ENCODE measurements at regions not wholly inside any gene's neighbourhood (a gene's known extent, or its start where the extent isn't known, plus 50 kb on each side); places are given as distances from the start of the nearest gene placed in this dataset.
"Not testable (repeated sequence)": the region's sequence is repeated elsewhere in the genome, so short reads cannot be mapped to it uniquely, and the experiment has no call there.

- ATAC-seq (no peak), DNase-seq (no peak)
- no peak overlapping the region for H3K4me3 Mint-ChIP-seq
- H3K9me3 Mint-ChIP-seq: peaks cover 74 to 91% of the 10 kb centered on the region in 2 donors
- no peaks in the 10 kb centered on the region for H3K27me3 Mint-ChIP-seq
- no peak overlapping the region for H3K27ac Mint-ChIP-seq
- H3K4me1 Mint-ChIP-seq: no peaks in the 10 kb centered on the region
These were observed 1084.4 kb downstream of the RPIA start for GRCh38 chr2:89775885-89776284.

- Mint-ChIP-seq H3K4me1 (no peaks in the 10 kb centered on the region), H3K27me3 (no peaks in the 10 kb centered on the region), H3K27ac (no peak overlapping the region), H3K4me3 (no peak overlapping the region), H3K9me3 (peaks cover 84 to 100% of the 10 kb centered on the region in 2 donors)
- ATAC-seq (no peak), DNase-seq (no peak)
These were observed 1088.8 kb downstream of the RPIA start for GRCh38 chr2:89780318-89780717.

GRCh38 chr2:89781962-89782361, 1090.5 kb downstream of the RPIA start:
- Mint-ChIP-seq H3K27ac (no peak overlapping the region), H3K9me3 (peaks cover 76 to 92% of the 10 kb centered on the region in 2 donors), H3K4me3 (no peak overlapping the region)

GRCh38 chr2:89784960-89785359, 1093.5 kb downstream of the RPIA start:
- H3K9me3 Mint-ChIP-seq: peaks cover 87 to 92% of the 10 kb centered on the region in 2 donors
- H3K4me3 Mint-ChIP-seq: no peak overlapping the region
- no peaks in the 10 kb centered on the region for H3K4me1 Mint-ChIP-seq
- ATAC-seq (no peak), DNase-seq (no peak)
- H3K27ac Mint-ChIP-seq: no peak overlapping the region
- no peaks in the 10 kb centered on the region for H3K27me3 Mint-ChIP-seq

More at GRCh38 chr2:89781962-89782361, 1090.5 kb downstream of the RPIA start:
- Mint-ChIP-seq H3K4me1 (no peaks in the 10 kb centered on the region), H3K27me3 (no peaks in the 10 kb centered on the region)
- ATAC-seq (no peak), DNase-seq (no peak)

- not testable (repeated sequence) for H3K4me3 Mint-ChIP-seq, H3K27me3 Mint-ChIP-seq, H3K27ac Mint-ChIP-seq, H3K4me1 Mint-ChIP-seq, DNase-seq, ATAC-seq
- H3K9me3 Mint-ChIP-seq: peaks cover 87 to 92% of the 10 kb centered on the region in 2 donors
These were observed 1094.1 kb downstream of the RPIA start for GRCh38 chr2:89785528-89785927.

GRCh38 chr2:89786642-89787041, 1095.2 kb downstream of the RPIA start:
- not testable (repeated sequence) for H3K27me3 Mint-ChIP-seq, H3K4me3 Mint-ChIP-seq, H3K4me1 Mint-ChIP-seq, ATAC-seq, H3K27ac Mint-ChIP-seq, DNase-seq
- H3K9me3 Mint-ChIP-seq: peaks cover 84 to 92% of the 10 kb centered on the region in 2 donors

GRCh38 chr2:89795530-89795929, 1104.1 kb downstream of the RPIA start:
- not testable (repeated sequence) for ATAC-seq, H3K27ac Mint-ChIP-seq, H3K4me3 Mint-ChIP-seq, DNase-seq, H3K4me1 Mint-ChIP-seq, H3K27me3 Mint-ChIP-seq
- H3K9me3 Mint-ChIP-seq: peaks cover 92 to 99% of the 10 kb centered on the region in 2 donors

- ATAC-seq (no peak), DNase-seq (no peak)
- H3K27me3 Mint-ChIP-seq: no peaks in the 10 kb centered on the region
- H3K4me1 Mint-ChIP-seq: no peaks in the 10 kb centered on the region
- no peak overlapping the region for H3K4me3 Mint-ChIP-seq
- H3K9me3 Mint-ChIP-seq: peaks cover 94 to 99% of the 10 kb centered on the region in 2 donors
- H3K27ac Mint-ChIP-seq: no peak overlapping the region
These were observed 1106.0 kb downstream of the RPIA start for GRCh38 chr2:89797320-89798038.

- H3K9me3 Mint-ChIP-seq: peaks cover 94 to 100% of the 10 kb centered on the region in 2 donors
- H3K4me1 Mint-ChIP-seq, H3K27me3 Mint-ChIP-seq, DNase-seq, H3K27ac Mint-ChIP-seq, H3K4me3 Mint-ChIP-seq, ATAC-seq: not testable (repeated sequence)
These were observed 1109.7 kb downstream of the RPIA start for GRCh38 chr2:89801207-89801606.

- not testable (repeated sequence) for H3K4me3 Mint-ChIP-seq, ATAC-seq, H3K4me1 Mint-ChIP-seq, H3K27ac Mint-ChIP-seq, DNase-seq, H3K27me3 Mint-ChIP-seq
- peaks cover 75 to 80% of the 10 kb centered on the region in 2 donors for H3K9me3 Mint-ChIP-seq
These were observed 1114.9 kb downstream of the RPIA start for GRCh38 chr2:89806363-89806762.

GRCh38 chr2:89811295-89811694, 1119.8 kb downstream of the RPIA start:
- no peak overlapping the region for H3K4me3 Mint-ChIP-seq
- no peak for ATAC-seq
- no peak for DNase-seq
- no peaks in the 10 kb centered on the region for H3K4me1 Mint-ChIP-seq
- H3K27me3 Mint-ChIP-seq: no peaks in the 10 kb centered on the region
- no peak overlapping the region for H3K27ac Mint-ChIP-seq
- H3K9me3 Mint-ChIP-seq: peaks cover 28 to 31% of the 10 kb centered on the region in 2 donors

- H3K27ac Mint-ChIP-seq, H3K4me3 Mint-ChIP-seq, DNase-seq, ATAC-seq, H3K27me3 Mint-ChIP-seq, H3K4me1 Mint-ChIP-seq: not testable (repeated sequence)
- peaks cover 24 to 25% of the 10 kb centered on the region in 2 donors for H3K9me3 Mint-ChIP-seq
These were observed 1120.4 kb downstream of the RPIA start for GRCh38 chr2:89811910-89812309.

- DNase-seq, H3K27ac Mint-ChIP-seq, H3K4me3 Mint-ChIP-seq, ATAC-seq, H3K4me1 Mint-ChIP-seq, H3K27me3 Mint-ChIP-seq: not testable (repeated sequence)
- peaks cover 11 to 12% of the 10 kb centered on the region in 2 donors for H3K9me3 Mint-ChIP-seq
These were observed 1122.9 kb downstream of the RPIA start for GRCh38 chr2:89814359-89814758.

GRCh38 chr2:89818873-89819272, 1127.4 kb downstream of the RPIA start:
- H3K4me1 Mint-ChIP-seq: no peaks in the 10 kb centered on the region
- H3K27ac Mint-ChIP-seq: no peak overlapping the region
- H3K27me3 Mint-ChIP-seq: no peaks in the 10 kb centered on the region
- no peak overlapping the region for H3K4me3 Mint-ChIP-seq
- DNase-seq (no peak), ATAC-seq (no peak)
- H3K9me3 Mint-ChIP-seq: no peaks in the 10 kb centered on the region

GRCh38 chr2:89819809-89820208, 1128.3 kb downstream of the RPIA start:
- ATAC-seq: no peak
- H3K4me1 Mint-ChIP-seq: no peaks in the 10 kb centered on the region
- H3K27me3 Mint-ChIP-seq: no peaks in the 10 kb centered on the region
- H3K27ac Mint-ChIP-seq: no peak overlapping the region
- no peaks in the 10 kb centered on the region for H3K9me3 Mint-ChIP-seq
- no peak for DNase-seq
- H3K4me3 Mint-ChIP-seq: no peak overlapping the region

- no peaks in the 10 kb centered on the region for H3K4me1 Mint-ChIP-seq
- no peak for DNase-seq
- no peak overlapping the region for H3K4me3 Mint-ChIP-seq
- no peaks in the 10 kb centered on the region for H3K9me3 Mint-ChIP-seq
- no peak for ATAC-seq
- H3K27ac Mint-ChIP-seq: no peak overlapping the region
- H3K27me3 Mint-ChIP-seq: no peaks in the 10 kb centered on the region
These were observed 1128.8 kb downstream of the RPIA start for GRCh38 chr2:89820248-89820647.
